Medulla oblongata (tissue), 1 donor: ENCODE measurements at regions not wholly inside any gene's neighbourhood (a gene's known extent, or its start where the extent isn't known, plus 50 kb on each side); places are given as distances from the start of the nearest gene placed in this dataset.
"Not testable (repeated sequence)": the region's sequence is repeated elsewhere in the genome, so short reads cannot be mapped to it uniquely, and the experiment has no call there.

Source experiments
- DNase-seq: peaks from one replicate; pipeline ENCODE4 v3.0.0-alpha.2; 2015; ENCODE audit errors: extremely low spot score

DNA sequence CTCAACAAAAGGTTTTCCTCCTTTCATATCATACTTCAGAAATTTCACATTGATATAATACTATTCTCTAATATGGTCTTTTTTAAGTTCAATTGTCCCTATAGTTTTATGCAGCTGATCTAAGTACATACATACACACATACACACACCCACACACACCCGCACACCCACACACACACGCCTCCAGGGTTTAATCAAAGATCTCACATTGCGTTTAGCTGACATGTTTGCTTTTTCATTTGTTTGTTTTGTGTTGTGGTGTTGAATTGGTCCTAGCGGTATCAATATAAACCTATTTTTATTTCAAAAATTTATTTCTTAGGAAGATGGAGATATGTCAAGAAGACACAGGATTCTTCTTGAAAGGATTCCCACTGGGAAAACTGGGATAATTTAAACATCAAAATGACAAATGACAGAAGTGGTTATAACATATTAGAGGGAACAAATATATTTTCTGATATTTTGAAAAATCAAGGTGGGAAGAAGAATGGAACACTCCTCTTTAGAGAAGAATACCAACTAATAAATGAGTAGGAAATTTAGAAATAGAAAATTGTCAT is 434.9 kb upstream of the SLC30A5 start:
- no peak for DNase-seq

DNA sequence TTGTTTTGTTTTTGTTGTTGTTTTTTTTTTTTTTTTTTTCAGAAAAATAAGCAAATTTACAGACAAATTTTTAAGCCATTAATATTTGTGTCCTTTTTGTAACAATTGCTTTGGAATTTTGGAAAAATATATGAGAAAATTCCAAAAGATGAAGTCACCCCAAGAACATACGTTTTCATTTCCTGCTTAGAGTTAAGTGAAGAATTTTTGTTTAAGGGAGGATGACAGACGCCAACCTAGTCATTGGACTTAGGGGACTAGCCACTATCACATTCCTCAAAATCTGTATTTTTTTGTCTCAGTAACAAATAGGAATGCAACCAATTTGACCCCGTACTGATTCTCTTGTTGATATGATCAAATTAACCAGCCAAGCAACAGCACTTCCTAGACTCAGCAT is 433.9 kb upstream of the SLC30A5 start:
- no peak for DNase-seq

GRCh38 chr5:68661237-68661636 is 432.6 kb upstream of the SLC30A5 start:
- DNase-seq, result peak; percentile 10

DNA sequence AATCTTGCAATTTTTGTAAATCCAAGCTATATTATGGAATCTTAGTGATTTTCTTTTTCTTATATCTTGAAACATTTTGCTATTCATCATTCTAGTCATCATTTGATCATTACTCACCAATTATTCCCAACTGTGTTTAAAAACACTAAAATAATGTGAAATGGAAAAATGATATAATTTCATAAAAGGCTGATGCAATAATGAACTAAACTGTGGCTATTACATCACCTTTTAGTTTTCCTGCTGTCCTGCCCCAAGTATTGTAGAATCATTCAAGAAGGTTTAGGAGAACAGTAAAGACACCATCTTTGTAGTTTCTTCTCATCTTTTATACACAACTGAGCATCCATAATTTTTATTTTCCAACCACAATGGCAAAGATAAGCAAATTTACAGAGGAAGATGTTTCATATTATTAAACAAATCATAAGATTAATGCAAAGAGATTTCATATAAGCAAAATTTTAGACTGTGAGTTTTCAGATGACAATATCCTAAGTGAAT is 431.0 kb upstream of the SLC30A5 start:
- no peak for DNase-seq

- no peak for DNase-seq
These were observed 423.8 kb upstream of the SLC30A5 start for GRCh38 chr5:68669864-68670575.

- no peak for DNase-seq
These were observed 420.6 kb upstream of the SLC30A5 start for GRCh38 chr5:68673106-68673822.

- DNase-seq, result no peak
These were observed 420.0 kb upstream of the SLC30A5 start for GRCh38 chr5:68673823-68674180.

DNA sequence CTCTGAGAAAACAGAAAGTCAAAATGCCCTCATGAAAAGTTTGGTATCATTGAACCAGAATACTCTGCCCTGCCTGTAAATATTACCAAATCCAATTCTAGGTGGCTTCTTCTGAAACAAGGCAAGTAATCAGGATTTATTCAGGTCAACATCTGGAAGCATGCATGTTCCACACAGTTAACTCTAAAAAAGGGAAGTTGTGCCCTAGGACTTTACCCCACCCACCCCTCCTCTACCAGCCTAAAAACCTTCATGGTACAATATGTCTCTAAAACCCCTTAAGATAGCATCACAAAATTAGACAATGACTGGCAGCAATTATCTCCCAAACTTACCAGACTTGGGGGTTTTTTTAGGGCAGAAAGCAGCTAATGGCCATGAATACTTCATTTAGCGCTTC is 414.8 kb upstream of the SLC30A5 start:
- DNase-seq, result no peak

DNA sequence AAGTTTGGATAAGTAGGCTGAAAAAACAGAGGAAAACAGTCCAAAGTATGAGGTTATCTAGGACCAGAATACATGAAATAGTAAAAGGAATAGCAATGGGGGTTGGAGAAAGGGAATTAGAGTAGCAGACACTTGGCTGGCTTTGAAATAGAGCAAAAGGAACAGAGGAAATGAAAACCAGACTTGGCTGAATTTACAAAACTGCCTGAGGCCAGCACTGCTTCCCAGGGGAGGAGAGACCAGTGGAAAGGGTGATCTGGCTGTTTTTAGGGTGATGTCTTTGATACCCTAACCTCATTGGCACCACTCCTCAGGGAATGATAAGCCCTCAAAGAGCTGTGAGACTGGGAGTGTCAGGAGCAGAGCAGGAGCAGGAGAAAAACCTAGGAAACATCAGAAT is 413.4 kb upstream of the SLC30A5 start:
- no peak for DNase-seq

GRCh38 chr5:68681929-68682328 is 411.9 kb upstream of the SLC30A5 start:
- no peak for DNase-seq

GRCh38 chr5:68682400-68683160 is 411.2 kb upstream of the SLC30A5 start:
- DNase-seq, result no peak

- DNase-seq, result no peak
These were observed 410.2 kb upstream of the SLC30A5 start for GRCh38 chr5:68683632-68684036.

GRCh38 chr5:68685863-68686262 is 408.0 kb upstream of the SLC30A5 start:
- no peak for DNase-seq

GRCh38 chr5:68688547-68688946 is 405.3 kb upstream of the SLC30A5 start:
- DNase-seq, result no peak

DNA sequence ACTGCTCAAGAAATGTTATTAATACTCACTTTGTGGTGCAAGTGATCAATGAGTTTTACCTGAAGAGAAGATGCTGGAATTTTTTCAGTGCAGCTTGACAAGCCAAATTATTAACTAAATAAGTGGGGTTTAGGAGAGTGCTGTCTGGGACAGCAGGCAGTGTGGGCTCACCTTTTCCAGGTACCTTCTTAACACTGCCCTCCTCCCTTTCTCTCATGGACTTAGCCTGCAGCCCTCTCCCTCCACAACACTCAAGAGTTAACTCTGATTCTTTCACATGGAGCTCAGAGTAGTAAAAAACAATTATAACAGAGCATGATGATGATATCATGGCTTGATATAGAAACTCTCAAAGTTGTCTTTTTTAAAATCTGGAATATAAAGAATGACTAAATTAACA is 404.8 kb upstream of the SLC30A5 start:
- DNase-seq, result no peak

DNA sequence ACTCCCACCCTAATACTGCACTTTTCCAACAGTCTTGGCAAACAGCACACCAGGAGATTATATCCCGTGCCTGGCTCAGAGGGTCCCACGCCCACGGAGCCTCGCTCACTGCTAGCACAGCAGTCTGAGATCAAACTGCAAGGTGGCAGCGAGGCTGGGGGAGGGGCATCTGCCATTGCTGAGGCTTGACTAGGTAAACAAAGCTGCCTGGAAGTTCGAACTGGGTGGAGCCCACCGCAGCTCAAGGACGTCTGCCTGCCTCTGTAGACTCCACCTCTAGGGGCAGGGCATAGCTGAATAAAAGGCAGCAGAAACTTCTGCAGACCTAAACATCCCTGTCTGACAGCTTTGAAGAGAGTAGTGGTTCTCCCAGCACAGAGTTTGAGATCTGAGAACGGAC is 401.9 kb upstream of the SLC30A5 start:
- not testable (repeated sequence) for DNase-seq

DNA sequence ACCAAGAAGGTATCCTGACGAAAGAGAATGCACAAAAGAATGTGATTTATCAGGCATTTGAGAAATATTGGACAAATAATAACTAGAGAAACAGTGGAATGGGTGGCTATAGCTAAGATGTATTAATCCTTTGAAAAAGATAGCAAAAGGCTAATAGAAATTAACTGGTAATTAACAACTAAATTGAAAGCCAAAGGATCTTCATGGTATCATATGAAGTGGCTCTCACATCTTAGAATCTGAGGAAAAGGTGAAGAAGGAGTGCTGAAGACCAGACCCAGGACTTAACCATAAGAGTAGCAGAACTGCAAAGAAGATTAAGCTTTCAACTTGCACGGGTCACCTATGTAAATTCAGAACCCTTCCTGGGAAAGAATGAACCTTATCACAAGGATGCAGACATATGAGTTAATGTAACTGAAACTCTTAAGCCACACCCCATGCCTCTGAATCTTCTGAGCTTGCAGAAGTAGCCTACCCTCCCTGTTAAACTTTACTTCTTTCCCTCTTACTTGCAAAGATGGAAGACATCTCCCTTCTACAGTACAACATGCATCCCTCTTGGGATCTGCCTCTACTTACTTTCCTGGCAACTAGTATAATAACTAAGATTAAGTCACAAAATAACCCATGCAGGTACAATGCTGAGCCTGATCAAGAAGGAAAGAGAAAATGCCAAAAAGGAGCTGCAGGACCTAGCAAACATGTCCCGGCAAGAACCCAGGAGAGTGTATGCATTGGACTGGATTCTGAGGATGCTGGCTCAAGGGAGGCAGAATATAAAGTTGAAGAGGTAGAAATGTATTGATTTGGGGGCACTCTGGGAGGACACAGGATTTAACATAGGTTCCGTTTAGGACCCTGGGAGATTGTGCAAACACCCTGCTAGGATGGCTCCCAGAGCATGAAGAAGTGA is 395.5 kb upstream of the SLC30A5 start:
- DNase-seq, result no peak

DNA sequence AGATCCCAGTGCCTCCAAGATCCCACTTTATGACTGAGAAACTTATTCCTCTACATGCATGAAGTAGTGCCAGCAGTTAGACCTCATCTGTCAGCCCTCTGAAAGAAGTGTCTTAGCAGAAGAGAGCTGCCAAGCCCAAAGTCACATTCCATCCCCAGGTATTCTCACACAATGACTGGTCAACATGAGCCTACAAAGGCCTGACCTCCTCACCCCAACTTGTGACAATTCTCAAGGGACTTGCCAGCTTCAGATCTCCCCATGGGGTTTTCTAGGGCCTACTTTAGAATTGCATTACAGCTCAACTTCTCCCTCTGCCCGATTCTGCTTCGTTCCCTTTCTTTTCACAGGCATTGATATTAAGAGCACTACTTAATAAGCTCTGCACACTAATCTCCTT is 393.8 kb upstream of the SLC30A5 start:
- DNase-seq, result no peak

DNA sequence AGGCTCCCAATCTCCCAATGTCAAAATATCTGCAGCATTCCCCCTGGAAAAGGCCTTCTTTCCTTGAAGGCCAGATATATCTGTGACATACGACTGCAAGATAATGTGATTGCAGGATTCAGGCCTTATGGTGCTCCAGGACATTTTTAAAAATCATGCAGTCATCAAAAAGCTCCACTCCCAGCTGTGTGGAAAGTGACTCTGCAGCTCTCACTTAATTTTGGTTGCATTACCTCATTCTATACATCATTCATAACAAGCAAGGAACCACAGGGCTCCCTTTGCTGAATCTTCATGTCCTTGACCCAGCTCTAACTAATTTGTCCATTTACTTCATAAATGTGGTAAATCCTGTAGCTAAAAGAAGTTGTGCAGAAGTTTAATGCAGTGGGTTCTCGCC is 386.2 kb upstream of the SLC30A5 start:
- no peak for DNase-seq

- no peak for DNase-seq
These were observed 385.5 kb upstream of the SLC30A5 start for GRCh38 chr5:68708156-68708841.

DNA sequence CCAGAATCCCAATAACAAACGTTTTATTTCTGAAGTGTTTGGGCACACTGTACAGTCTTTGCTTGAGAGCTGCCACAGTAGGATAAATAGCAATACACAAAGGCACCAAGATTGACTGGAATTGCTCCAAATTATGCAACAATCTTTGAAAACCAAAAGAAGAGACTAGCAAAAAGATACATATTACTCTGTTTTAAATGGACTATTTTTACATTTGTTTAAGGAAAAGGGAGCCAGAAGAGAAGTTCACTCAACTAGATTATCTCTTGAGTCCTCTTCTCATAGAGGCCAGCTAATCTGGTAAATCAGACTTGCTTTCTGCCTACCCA is 385.0 kb upstream of the SLC30A5 start:
- DNase-seq, result no peak
